IPS DF 4.7 (cell line): ENCODE measurements at regions not wholly inside any gene's neighbourhood (a gene's known extent, or its start where the extent isn't known, plus 50 kb on each side); places are given as distances from the start of the nearest gene placed in this dataset.
"Not testable (repeated sequence)": the region's sequence is repeated elsewhere in the genome, so short reads cannot be mapped to it uniquely, and the experiment has no call there.

Experiments used
- DNase-seq: peaks from one replicate; pipeline ENCODE4 v3.0.0-alpha.2; 2013; ENCODE audit warnings: low spot score; ENCODE audit errors: extremely low read depth

DNA sequence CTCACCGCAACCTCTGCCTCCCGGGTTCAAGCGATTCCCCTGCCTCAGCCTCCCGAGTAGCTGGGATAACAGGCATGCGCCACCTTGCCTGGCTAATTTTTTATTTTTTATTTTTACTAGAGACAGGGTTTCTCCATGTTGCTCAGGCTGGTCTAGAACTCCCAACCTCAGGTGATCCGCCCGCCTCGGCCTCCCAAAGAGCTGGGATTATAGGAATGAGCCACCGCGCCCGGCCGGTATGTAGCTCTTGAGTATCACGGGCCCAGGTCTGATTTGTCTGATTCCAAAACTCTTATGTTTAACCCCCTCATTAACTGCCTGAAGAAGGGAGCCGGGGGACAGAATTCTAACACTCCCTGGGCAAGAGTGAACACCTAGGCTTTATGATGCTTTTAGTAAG lies 91.7 kb upstream of the OLIG2 start:
- not testable (repeated sequence) for DNase-seq

DNA sequence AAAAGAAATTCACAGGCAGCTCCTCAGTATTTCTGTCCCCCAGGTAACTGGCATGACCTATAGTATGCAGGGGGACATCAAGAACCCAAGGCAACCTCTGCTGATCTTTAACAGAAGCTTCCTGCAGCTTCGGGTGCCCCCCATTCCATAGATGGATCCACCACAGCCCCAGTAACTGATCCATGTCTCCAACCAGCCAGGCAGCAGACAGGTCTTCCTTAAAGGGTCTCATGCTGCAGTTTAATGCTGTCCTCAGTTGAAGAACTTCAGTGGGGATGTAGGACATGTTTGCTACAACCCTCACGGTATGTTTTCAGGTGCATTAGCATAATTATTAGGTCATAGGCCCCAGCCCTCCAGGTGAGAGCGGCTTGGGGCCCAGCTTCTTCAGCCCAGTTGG lies 90.9 kb upstream of the OLIG2 start:
- no peak for DNase-seq

DNA sequence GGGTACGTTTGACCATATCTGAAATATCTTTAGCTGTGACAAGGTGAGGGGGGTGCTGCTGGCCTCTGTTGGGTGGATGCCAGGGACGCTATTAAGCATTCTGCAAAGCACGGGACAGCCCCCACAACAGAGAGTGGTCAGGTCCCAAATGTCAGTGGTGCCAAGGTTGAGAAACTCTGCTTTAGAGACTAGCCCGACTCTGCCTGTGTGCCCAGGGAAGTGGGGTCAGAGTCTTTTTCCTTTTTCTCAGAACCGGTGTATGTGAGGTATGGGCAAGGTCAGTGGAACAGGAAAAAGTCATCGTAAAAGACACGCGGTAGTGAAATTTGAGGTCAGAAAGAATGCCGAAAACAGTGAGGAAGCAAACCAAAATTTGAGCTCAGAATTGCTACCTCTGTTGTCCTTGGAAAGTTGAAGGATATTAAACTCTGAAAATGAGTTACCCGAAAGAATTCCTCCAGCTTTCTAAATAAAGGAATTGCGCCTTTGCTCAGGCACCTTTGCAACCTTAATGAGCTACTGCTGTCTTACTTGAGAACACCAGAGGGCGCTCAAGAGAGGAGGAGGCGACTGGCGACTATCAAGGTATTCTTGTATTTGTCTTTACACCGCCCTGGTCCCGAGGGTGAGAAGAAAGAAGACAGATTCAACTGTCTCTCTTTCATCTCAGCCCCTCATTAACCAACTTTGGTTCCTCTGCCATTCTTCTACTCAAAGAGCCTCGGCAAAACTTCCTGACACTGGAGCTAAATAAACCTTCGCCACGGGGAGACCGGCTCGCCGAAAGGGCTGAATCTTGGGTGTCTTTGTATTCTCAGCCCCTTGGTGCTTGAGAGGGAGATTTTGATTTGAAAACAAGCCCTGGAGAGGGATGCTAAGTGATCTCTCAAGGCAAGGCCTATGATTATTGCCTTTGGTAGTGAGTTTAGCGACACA lies 85.4 kb upstream of the OLIG2 start:
- no peak for DNase-seq

DNA sequence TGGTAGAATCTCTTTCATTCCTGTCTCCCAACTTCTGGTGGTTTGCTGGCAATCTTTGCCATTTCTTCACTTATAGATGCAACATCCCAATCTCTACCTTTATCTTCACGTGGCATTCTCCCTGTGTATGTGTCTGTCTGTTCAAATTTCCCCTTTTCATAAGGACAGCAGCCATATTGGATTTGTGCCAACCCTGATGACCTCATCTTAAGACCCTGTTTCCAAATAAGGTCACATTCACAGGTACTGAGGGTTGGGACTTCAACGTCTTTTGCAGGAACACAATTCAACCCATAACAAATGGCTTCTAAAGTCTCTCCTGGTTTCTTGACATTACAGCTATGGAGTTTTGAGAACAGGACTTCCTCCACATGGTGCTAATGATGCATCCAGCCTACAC lies 84.5 kb upstream of the OLIG2 start:
- no peak for DNase-seq

DNA sequence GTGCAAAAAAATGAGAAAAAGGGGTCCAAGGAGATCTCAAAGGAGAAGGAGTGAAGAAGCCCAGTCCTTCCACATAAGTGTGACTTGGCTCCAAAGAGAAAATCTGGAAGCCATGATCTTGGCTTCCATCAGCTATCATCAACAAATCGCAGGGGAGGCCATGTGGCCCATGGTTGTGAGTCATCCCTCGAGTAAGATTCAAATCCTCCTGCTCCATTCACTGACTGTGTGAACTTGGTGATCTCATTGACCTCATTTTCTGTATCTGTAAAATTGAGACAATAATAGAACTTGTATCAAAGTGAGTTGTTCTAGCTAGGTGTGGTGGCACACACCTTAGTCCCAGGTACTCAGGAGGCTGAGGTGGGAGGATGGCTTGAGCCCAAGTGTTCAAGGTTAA lies 79.1 kb upstream of the OLIG2 start:
- no peak for DNase-seq

DNA sequence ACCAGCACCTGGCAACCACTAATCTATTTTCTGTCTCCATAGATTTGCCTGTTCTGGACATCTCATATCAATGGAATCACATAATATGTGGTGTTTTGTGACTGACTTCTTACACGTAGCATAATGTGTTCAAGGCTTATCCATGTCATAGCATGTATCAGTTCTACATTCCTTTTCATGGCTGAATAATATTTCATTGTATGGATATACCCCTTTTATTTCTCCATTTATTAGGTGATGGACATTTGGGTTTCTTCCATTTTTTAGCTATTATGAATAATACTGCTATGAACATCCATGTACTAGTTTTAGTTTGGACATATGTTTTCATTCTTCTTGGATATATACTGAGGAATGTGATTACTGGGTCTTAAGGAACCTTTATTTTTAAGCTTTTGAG lies 78.0 kb upstream of the OLIG2 start:
- DNase-seq, result no peak

DNA sequence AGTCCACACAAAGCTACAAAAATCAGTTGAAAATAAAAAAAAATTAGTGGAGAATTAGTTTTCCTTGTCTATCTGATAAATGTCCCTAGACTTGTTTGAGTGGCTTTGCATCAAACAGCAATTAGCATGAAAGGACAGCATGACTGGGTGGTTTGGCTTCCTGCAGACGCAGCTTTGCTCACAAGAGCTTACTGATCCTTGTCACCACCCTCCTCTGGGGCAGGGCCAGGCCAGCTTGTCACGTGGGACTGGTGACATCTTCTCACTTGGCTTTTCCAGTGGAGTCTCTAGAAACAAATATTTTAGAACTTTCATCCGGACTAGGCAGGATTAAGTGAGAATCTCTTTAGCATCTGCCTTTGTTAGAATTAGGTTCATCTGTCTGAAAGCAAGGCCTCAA lies 76.0 kb upstream of the OLIG2 start:
- DNase-seq, result no peak

DNA sequence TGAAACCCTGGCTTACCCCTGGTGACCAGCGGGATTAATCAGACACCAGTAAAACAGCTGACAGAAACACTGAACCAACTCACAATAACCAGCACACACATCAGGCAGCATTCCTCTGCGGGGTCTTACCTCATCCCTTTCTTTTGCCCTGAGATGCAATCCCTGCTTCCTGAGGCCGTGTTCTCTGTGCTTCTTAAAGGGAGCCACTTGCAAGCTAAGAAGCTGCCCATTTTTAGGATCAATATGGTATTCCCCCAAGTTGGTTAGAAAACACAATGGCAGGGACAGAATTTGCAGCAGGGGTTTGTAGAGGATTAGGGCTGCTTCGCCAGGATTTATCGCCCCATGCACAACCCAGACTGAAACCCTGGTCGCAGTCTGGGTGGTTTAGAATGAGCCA lies 74.7 kb upstream of the OLIG2 start:
- DNase-seq, result no peak

DNA sequence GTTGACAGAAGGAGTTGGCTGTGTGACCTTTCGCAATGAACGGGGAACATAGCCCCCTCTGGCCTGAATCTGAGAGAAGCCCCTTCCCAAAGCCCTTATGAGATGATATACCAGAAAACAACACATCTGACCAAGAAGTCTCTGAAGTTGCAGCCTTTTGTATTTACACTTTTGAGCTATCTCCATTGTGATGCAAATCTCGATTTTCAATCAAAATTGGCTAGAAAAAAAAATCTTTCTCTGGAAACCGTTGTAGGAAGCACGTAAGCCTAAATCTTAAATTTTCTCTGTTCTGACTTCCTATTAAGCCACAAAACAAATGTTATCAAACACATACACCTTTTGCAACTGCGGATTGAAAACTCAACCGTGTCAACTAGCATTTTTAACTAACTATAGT lies 71.4 kb upstream of the OLIG2 start:
- no peak for DNase-seq

DNA sequence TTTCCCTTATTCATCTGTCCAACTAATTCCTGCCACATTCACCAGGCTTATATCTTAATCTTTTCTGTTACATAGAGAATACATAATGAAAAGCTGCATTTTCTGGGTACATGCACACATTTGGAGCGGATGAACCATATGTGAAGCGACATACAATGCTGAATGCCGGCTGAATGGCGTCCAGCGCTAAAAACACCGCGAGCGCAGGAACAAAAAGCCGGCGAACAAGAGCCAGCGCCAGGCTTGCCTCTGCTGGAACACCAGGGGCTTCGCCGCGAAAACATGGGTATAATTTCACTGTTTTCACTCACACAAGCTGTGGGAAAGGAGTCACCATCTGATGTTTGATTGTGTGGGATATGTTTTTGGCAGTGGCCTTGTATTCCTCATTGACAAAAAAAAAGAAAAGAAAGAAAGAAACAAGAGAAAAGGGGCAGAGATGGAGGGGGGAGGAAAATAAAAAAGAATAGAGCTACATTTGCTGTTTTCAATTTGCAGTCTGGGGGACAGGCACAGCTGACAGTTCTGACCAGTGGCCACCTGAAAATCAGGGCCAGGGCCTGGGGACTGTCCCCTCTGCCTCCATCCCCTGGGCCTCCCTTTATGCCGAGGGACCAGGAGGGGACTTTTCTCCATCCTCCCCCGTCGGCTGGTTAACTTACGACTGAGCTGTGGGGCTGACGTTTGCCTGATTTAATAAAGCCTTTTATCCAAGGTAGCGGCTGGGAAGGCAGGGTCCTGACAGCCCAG lies 70.2 kb upstream of the OLIG2 start:
- no peak for DNase-seq

DNA sequence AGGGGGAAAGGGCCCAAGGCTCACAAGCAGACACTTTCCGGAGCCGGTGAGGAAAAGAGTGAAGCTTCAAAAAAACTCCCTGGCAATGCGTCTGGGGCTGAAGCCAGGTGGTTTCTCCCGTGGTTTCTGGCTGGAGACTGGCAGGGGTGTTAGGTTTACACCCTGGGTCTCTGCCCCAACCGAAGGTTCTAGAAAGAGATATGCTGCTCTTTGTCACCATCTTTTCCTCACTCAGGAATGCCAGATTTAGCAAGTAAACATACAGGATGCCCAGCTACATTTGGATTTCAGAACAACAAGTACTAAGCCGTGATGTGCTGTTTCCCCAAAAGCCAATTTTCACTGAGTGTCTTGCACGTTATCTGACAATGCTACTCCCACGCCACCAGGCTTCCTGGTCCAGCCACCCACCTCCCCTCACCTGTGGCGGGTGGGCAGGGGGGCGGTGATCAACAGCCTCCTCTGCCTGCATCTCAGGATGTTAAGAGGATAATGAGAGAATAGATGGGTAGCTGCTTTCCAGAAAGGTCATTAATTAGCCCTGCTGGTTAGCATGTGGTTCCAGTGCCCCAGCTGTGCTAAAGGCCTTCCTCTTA lies 69.6 kb upstream of the OLIG2 start:
- DNase-seq, result no peak

DNA sequence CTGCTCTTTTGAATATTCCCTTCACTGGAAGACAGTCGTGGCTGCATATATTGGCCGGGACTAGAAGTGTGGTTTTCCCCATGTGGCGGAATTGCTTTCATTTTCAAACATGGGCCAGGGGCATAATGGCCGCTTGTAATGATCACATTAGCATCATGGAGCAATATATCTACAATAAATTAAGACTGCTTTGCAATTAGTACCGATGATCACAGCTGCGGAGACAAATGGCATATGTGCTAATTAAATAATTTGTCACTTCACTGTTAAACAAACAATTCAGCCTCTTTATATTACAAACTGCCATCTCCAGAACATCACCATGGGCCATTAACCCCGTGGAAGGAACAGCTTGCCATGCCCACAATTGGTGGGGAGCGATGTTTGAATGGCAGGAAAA lies 68.2 kb upstream of the OLIG2 start:
- DNase-seq, result no peak

DNA sequence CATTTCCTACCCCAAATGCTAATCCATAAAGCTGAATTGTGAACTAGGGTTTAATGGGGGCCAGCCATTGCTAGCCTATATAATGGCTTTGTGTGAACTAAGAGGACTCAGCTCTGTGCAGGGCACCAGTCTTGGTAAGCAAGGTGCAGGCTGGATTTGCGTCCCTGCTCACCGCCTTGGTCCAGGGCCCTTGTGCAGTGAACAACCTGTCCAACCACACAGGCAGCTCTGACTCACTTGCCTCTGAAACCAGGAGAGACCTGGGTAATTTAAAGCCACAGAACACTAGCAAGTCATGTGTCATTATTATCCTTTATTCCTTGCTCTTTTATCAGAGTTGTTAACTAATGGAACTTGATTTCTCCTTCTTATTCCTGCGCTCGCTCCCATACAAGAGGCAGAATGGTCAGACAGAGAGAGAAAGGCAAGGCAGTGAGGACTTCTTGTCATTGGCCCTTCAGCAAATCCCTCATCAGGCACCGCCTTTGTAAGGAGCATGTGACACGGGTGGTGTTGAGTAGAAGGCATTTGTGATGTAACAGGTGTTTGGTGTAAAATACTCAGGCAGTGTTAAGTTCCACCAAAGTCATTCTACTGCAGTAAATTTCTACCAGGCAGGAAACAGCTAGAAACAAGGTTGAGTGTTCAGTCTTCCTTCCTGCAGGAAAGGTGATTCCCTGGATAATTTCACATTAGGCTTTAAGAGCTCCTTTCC lies 67.3 kb upstream of the OLIG2 start:
- DNase-seq, result peak; percentile 36

DNA sequence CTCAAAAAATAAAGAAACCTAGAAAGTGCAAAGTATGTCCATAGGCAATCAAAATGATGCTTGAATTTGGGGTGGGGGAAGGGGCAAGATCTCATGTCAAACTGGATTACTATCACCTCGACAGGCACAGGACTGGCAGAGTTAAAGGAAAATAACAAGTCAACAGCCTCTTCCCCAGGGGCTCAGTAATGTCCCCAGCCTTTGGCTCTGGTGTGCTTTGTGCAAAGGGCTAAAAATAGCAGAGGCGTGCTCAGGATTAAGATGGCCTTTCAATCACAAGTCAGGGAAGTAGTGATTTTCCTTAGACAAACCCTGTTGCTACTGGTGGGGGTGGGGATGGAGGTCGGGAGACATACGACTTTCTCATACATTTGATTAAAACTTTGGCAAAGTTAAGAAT lies 63.5 kb upstream of the OLIG2 start:
- no peak for DNase-seq

DNA sequence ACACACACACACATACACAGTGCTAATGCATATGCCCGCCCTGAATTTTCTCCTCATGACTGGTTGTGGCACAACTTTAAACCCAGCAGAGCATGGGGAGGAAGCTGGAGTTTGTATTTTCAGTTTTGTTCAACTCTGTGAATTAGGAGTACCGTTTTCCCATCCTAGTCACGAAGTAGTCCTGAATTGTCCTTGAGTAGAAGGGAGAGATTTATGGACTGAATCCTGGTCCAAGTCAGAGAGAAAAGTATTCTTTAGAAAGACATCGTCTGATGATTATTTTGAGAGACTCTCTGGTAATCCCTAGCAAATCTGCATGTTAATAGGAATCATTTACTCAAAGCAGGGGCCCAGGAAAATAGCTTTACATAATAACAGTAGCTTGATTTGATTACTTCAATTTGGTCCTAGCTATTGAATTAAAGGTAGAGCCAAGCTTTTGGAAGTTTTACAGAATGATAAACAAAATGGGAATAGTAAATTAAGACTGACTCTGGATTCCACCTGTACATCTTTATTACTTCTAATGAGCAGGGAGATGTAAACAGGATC lies 60.5 kb upstream of the OLIG2 start:
- no peak for DNase-seq

DNA sequence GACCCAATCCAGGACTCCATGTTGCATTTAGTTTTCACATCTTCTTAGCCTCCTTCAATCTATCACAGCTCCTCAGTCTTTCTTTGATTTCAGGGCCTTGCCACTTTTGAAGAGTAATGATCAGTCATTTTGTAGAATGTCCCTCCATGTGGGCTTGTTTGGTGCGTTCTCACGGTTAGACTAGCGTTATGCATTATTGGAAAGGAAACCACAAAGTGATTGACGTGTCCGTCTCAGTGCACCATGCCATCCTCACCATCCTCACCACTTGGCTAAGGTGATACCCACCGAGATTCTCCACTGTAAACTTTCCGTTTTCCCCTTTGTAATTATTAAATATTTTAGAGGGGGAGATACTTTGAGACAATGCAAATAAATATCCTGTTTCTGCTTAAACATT lies 59.6 kb upstream of the OLIG2 start:
- no peak for DNase-seq

DNA sequence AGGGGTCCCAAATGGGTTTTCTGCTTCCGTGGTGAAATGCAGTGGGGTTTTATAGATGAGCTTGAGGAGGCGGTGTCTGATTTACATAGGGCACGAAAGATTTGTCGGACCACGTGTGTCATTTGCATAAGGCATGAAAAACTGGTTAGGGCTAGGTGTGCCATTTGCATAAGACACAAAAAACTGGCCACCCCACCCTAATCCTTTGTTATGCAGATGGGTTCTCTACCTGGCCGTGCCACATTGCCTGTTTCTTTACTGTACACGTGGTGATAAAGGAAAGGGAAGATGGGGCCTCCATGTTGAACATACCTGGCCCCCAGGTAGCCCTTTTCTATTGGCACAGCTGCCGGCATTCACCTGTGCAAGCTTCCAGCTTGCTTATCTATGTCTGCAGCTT lies 57.6 kb upstream of the OLIG2 start:
- DNase-seq, result not testable (repeated sequence)

DNA sequence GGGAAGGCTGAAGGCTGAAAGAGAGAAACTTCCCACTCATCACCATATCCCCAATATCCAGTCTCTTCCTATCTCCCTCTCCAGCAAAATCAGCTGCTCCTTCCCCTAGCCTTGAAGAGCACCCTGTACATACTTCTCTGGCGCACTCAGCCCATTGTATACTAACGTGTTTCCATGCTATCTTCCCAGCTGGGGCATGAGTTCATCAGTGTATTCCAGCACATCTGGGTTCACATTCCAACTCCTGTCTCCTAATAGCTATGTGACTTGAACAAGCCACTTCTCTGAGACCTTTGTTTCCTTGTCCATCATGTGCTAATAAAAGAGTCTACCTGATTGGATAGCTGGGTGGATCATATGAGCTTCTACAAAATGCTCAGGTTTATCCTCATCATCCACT lies 51.1 kb upstream of the OLIG2 start:
- DNase-seq, result no peak

DNA sequence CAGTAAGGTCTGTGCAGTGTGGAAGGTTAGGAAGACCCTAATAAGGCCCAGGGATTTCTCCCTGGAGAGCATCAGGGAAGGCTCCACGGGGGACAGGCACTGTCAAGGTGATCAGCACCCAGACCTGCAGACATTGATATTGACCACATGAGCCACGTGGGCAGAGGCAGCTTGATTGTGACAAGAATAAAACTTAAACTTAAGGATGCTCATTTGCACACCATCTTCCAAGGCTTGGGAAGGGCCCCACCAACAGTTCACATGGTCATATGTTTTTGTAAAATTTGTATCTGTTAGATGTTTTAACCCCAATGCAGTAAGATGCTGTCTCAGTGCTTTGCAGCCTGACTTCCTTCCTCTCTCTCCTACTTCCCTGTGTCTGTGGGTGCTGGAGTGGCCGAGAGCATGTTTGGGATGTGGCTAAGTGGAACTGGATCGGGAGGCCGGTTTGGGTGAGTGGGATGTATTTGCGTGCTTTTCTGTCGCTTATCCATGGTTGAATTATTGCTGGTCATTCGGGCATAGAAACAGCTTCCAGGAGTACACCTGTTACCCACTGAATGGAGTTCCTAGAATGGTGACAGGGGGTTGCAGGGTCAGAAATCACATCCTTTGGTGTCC lies 49.8 kb upstream of the OLIG2 start:
- no peak for DNase-seq
